ENCODE measurements at regions not wholly inside any gene's neighbourhood (a gene's known extent, or its start where the extent isn't known, plus 50 kb on each side); places are given as distances from the start of the nearest gene placed in this dataset.

GRCh38 chr1:203401199-203401877 is 50.4 kb upstream of the FMOD start:
- H3K79me2 ChIP-seq (ENCODE audit: insufficient read depth, low read length), result no peaks in the 10 kb centered on the region
- H4K20me1 ChIP-seq (ENCODE audit: insufficient read depth, low read length), result no peaks in the 10 kb centered on the region
- no peak overlapping the region for H3K4me2 ChIP-seq (ENCODE audit: low read length)
- H3K4me1 ChIP-seq (ENCODE audit: insufficient read depth, low read length, severe bottlenecking), result no peaks in the 10 kb centered on the region
- no peak overlapping the region for H3K9ac ChIP-seq (ENCODE audit: low read length)
- no peaks in the 10 kb centered on the region for H3F3A ChIP-seq (ENCODE audit: insufficient read depth, low read length)
- H3K9me3 ChIP-seq (ENCODE audit: low read length), result peaks cover 2% of the 10 kb centered on the region; the same call in 1 of the 2 replicates
- H3K36me3 ChIP-seq (ENCODE audit: insufficient read depth, low read length), result no peaks in the 10 kb centered on the region
- no peak for TF ChIP-seq EZH2 (IDR thresholded peaks at IDR 0.05; ENCODE audit: borderline replicate concordance, low read length)
- TF ChIP-seq CTCF (IDR thresholded peaks at IDR 0.05; ENCODE audit: low read length), result no peak
- no peak overlapping the region for H3K27ac ChIP-seq (ENCODE audit: low read depth, low read length, poor library complexity, severe bottlenecking)
- no peak overlapping the region for H2AFZ ChIP-seq (ENCODE audit: low read length)
- H3K4me3 ChIP-seq (ENCODE audit: low read depth, low read length, poor library complexity, severe bottlenecking), result no peak overlapping the region
- no peaks in the 10 kb centered on the region for H3K9me2 ChIP-seq (ENCODE audit: low read depth, low read length)
- no peaks in the 10 kb centered on the region for H3K27me3 ChIP-seq (ENCODE audit: insufficient read depth, low read length)

GRCh38 chr1:203402152-203402551 is 51.2 kb upstream of the FMOD start:
- no peaks in the 10 kb centered on the region for H3F3A ChIP-seq (ENCODE audit: insufficient read depth, low read length)
- H3K9me3 ChIP-seq (ENCODE audit: low read length), result peaks cover 2% of the 10 kb centered on the region; the same call in 1 of the 2 replicates
- no peak overlapping the region for H2AFZ ChIP-seq (ENCODE audit: low read length)
- H3K9me2 ChIP-seq (ENCODE audit: low read depth, low read length), result no peaks in the 10 kb centered on the region
- no peaks in the 10 kb centered on the region for H3K36me3 ChIP-seq (ENCODE audit: insufficient read depth, low read length)
- H3K79me2 ChIP-seq (ENCODE audit: insufficient read depth, low read length), result no peaks in the 10 kb centered on the region
- no peaks in the 10 kb centered on the region for H3K27me3 ChIP-seq (ENCODE audit: insufficient read depth, low read length)
- no peak overlapping the region for H3K4me2 ChIP-seq (ENCODE audit: low read length)
- H3K4me1 ChIP-seq (ENCODE audit: insufficient read depth, low read length, severe bottlenecking), result no peaks in the 10 kb centered on the region
- H4K20me1 ChIP-seq (ENCODE audit: insufficient read depth, low read length), result no peaks in the 10 kb centered on the region
- no peak for TF ChIP-seq EZH2 (IDR thresholded peaks at IDR 0.05; ENCODE audit: borderline replicate concordance, low read length)
- no peak for TF ChIP-seq CTCF (IDR thresholded peaks at IDR 0.05; ENCODE audit: low read length)
- no peak overlapping the region for H3K9ac ChIP-seq (ENCODE audit: low read length)
- H3K27ac ChIP-seq (ENCODE audit: low read depth, low read length, poor library complexity, severe bottlenecking), result no peak overlapping the region
- H3K4me3 ChIP-seq (ENCODE audit: low read depth, low read length, poor library complexity, severe bottlenecking), result no peak overlapping the region

- Histone ChIP-seq H3K79me2 (ENCODE audit: insufficient read depth, low read length) (no peaks in the 10 kb centered on the region), H3K27me3 (ENCODE audit: insufficient read depth, low read length) (no peaks in the 10 kb centered on the region), H3K36me3 (ENCODE audit: insufficient read depth, low read length) (no peaks in the 10 kb centered on the region), H4K20me1 (ENCODE audit: insufficient read depth, low read length) (no peaks in the 10 kb centered on the region), H3F3A (ENCODE audit: insufficient read depth, low read length) (no peaks in the 10 kb centered on the region), H2AFZ (ENCODE audit: low read length) (no peak overlapping the region), H3K9ac (ENCODE audit: low read length) (no peak overlapping the region), H3K4me2 (ENCODE audit: low read length) (no peak overlapping the region), H3K9me3 (ENCODE audit: low read length) (peaks cover 2% of the 10 kb centered on the region; the same call in 1 of the 2 replicates), H3K4me1 (ENCODE audit: insufficient read depth, low read length, severe bottlenecking) (no peaks in the 10 kb centered on the region), H3K27ac (ENCODE audit: low read depth, low read length, poor library complexity, severe bottlenecking) (no peak overlapping the region), H3K9me2 (ENCODE audit: low read depth, low read length) (no peaks in the 10 kb centered on the region), H3K4me3 (ENCODE audit: low read depth, low read length, poor library complexity, severe bottlenecking) (no peak overlapping the region)
- no peak for TF ChIP-seq EZH2 (IDR thresholded peaks at IDR 0.05; ENCODE audit: borderline replicate concordance, low read length)
- no peak for TF ChIP-seq CTCF (IDR thresholded peaks at IDR 0.05; ENCODE audit: low read length)
These were observed 51.9 kb upstream of the FMOD start for GRCh38 chr1:203402629-203403337.
